Stomach (tissue), 8 donors: ENCODE measurements at regions not wholly inside any gene's neighbourhood (a gene's known extent, or its start where the extent isn't known, plus 50 kb on each side); places are given as distances from the start of the nearest gene placed in this dataset.

ENCODE experiments used
- DNase-seq, 2 donors: peaks; one replicate each; pipeline versions ENCODE4 v3.0.0 to v3.0.0-alpha.2; 2013 to 2019
- H3K27ac ChIP-seq, 5 donors: fragments of 200-600 bp in 4 of 5; sonication (generic) in 4 of 5; one replicate each; pipeline ENCODE4 v1.5.1; 2013 to 2019; ENCODE audit warnings: mild to moderate bottlenecking in 1 of 5, moderate library complexity in 1 of 5
- H3K27me3 ChIP-seq, 3 donors: fragments of 200-600 bp; sonication (generic); one replicate each; pipeline ENCODE4 v1.5.1; 2017 to 2019; ENCODE audit warnings: mixed run types in 1 of 3
- H3K36me3 ChIP-seq, 4 donors: fragments of 200-600 bp; sonication (generic); 1 replicate in 3 of 4; 2 replicates in 1 of 4; pipeline ENCODE4 v1.5.1; 2016 to 2019
- H3K4me1 ChIP-seq, 4 donors: fragments of 200-600 bp; sonication (generic); one replicate each; pipeline ENCODE4 v1.5.1; 2016 to 2019
- H3K4me3 ChIP-seq, 4 donors: fragments of 200-600 bp; sonication (generic) in 3 of 4; one replicate each; pipeline ENCODE4 v1.5.1; 2016 to 2019; ENCODE audit warnings: mild to moderate bottlenecking in 1 of 4
- H3K9me3 ChIP-seq, 4 donors: fragments of 200-600 bp; sonication (generic); one replicate each; pipeline ENCODE4 v1.5.1; 2016 to 2019
- CTCF ChIP-seq, 7 experiments: fragments of 450-650 bp in 4 of 7; fragments of 200-600 bp in 3 of 7; sonication (generic) in 3 of 7; IDR thresholded peaks; one replicate each; pipeline ENCODE4 v1.5.1; 2016 to 2019; ENCODE audit warnings: antibody characterized with exemption in 7 of 7, control low read depth in 2 of 7, mild to moderate bottlenecking in 1 of 7
- EP300 ChIP-seq: sonication (generic); formaldehyde crosslinking; IDR thresholded peaks from one replicate; pipeline ENCODE4 v1.6.1; 2017; ENCODE audit warnings: antibody characterized with exemption
- POLR2A ChIP-seq, 4 donors: fragments of 450-650 bp; IDR thresholded peaks; one replicate each; pipeline ENCODE4 v1.6.1; 2016; ENCODE audit warnings: antibody characterized with exemption in 4 of 4, control low read depth in 2 of 4, mild to moderate bottlenecking in 1 of 4, moderate library complexity in 1 of 4
- POLR2AphosphoS5 ChIP-seq, 3 donors: sonication (generic); formaldehyde crosslinking; IDR thresholded peaks; one replicate each; pipeline ENCODE4 v1.6.1; 2016; ENCODE audit warnings: antibody characterized with exemption in 3 of 3
- WGBS, 5 donors: extraction: QIAGEN DNeasy Blood & Tissue Kit in 3 of 5; methylation state at CpG; one replicate each; pipeline versions ENCODE4 v1.1.5 to v1.1.7; 2013 to 2018; 5-methylcytosine and 5-hydroxymethylcytosine counted together
- intact Hi-C: fragments of 100-400 bp; cut with DNase I; formaldehyde crosslinking; loops from one replicate; pipeline ENCODE4 v1.15.1; 2023; ENCODE audit warnings: low total_unique reads
- donor health status: healthy with polysubstance abuse.
- donor health status: Bipolar disorder and iron deficiency.
- donor health status: healthy.

- H3K4me1 ChIP-seq = no peaks in the 10 kb centered on the region
- H3K27ac ChIP-seq = no peak overlapping the region
- H3K9me3 ChIP-seq = no peaks in the 10 kb centered on the region
- no peak for DNase-seq
- no peaks in the 10 kb centered on the region for H3K27me3 ChIP-seq
- intact Hi-C loops = no loop called here
- no peak for TF ChIP-seq EP300
- no peak for TF ChIP-seq CTCF (IDR thresholded peaks at IDR 0.05)
- no peak for TF ChIP-seq POLR2A (IDR thresholded peaks at IDR 0.05)
- TF ChIP-seq POLR2AphosphoS5 (IDR thresholded peaks at IDR 0.05) = no peak
- H3K4me3 ChIP-seq = no peak overlapping the region
- no peaks in the 10 kb centered on the region for H3K36me3 ChIP-seq
Observed at GRCh38 chr2:191598296-191598695, 79.6 kb upstream of the NABP1 start.

GRCh38 chr2:191601060-191601459 lies 76.9 kb upstream of the NABP1 start:
- Histone ChIP-seq H3K36me3 (no peaks in the 10 kb centered on the region), H3K27ac (no peak overlapping the region), H3K4me1 (no peaks in the 10 kb centered on the region), H3K27me3 (no peaks in the 10 kb centered on the region), H3K4me3 (no peak overlapping the region), H3K9me3 (no peaks in the 10 kb centered on the region)
- TF ChIP-seq POLR2A (IDR thresholded peaks at IDR 0.05) = no peak
- DNase-seq = no peak
- intact Hi-C loops = no loop called here
- WGBS, 5 donors = 72 to 89% (median 76%) methylated on average over 3 of the region's 3 CpGs

GRCh38 chr2:191604154-191604553 lies 73.8 kb upstream of the NABP1 start:
- H3K27ac ChIP-seq = no peak overlapping the region
- H3K4me1 ChIP-seq = no peaks in the 10 kb centered on the region
- no peaks in the 10 kb centered on the region for H3K36me3 ChIP-seq
- H3K4me3 ChIP-seq = no peak overlapping the region
- 78 to 92% (median 84%) methylated on average over 4 of the region's 4 CpGs for WGBS, 5 donors
- H3K9me3 ChIP-seq = no peaks in the 10 kb centered on the region
- TF ChIP-seq POLR2A (IDR thresholded peaks at IDR 0.05) = no peak
- no peak for TF ChIP-seq CTCF (IDR thresholded peaks at IDR 0.05)
- TF ChIP-seq POLR2AphosphoS5 (IDR thresholded peaks at IDR 0.05) = no peak
- TF ChIP-seq EP300 = no peak
- no peaks in the 10 kb centered on the region for H3K27me3 ChIP-seq
- no peak for DNase-seq
- intact Hi-C loops = no loop called here

- DNase-seq = no peak
- Histone ChIP-seq H3K27ac (no peak overlapping the region), H3K4me3 (no peak overlapping the region), H3K36me3 (no peaks in the 10 kb centered on the region), H3K4me1 (no peaks in the 10 kb centered on the region), H3K9me3 (no peaks in the 10 kb centered on the region), H3K27me3 (no peaks in the 10 kb centered on the region)
- WGBS, 5 donors = 85 to 94% (median 91%) methylated on average over 1 of the region's 1 CpG
- intact Hi-C loops = no loop called here
- TF ChIP-seq POLR2A (IDR thresholded peaks at IDR 0.05) = no peak
- no peak for TF ChIP-seq POLR2AphosphoS5 (IDR thresholded peaks at IDR 0.05)
- no peak for TF ChIP-seq CTCF (IDR thresholded peaks at IDR 0.05)
- TF ChIP-seq EP300 = no peak
Observed at GRCh38 chr2:191607096-191607495, 70.8 kb upstream of the NABP1 start.

- no peaks in the 10 kb centered on the region for H3K9me3 ChIP-seq
- no peaks in the 10 kb centered on the region for H3K4me1 ChIP-seq
- no peak for DNase-seq
- intact Hi-C loops = no loop called here
- H3K27me3 ChIP-seq = no peaks in the 10 kb centered on the region
- no peaks in the 10 kb centered on the region for H3K36me3 ChIP-seq
- TF ChIP-seq EP300 (no peak), POLR2AphosphoS5 (IDR thresholded peaks at IDR 0.05) (no peak), POLR2A (IDR thresholded peaks at IDR 0.05) (no peak)
- H3K4me3 ChIP-seq = no peak overlapping the region
- no peak overlapping the region for H3K27ac ChIP-seq
Observed at GRCh38 chr2:191610756-191611155, 67.2 kb upstream of the NABP1 start.
